NCI-H460 (cell line): ENCODE measurements at regions not wholly inside any gene's neighbourhood (a gene's known extent, or its start where the extent isn't known, plus 50 kb on each side); places are given as distances from the start of the nearest gene placed in this dataset.

Experiments used
- DNase-seq: peaks from one replicate; pipeline ENCODE4 v3.0.0-alpha.2; 2016; ENCODE audit warnings: low read depth; ENCODE audit errors: extremely low read depth

DNA sequence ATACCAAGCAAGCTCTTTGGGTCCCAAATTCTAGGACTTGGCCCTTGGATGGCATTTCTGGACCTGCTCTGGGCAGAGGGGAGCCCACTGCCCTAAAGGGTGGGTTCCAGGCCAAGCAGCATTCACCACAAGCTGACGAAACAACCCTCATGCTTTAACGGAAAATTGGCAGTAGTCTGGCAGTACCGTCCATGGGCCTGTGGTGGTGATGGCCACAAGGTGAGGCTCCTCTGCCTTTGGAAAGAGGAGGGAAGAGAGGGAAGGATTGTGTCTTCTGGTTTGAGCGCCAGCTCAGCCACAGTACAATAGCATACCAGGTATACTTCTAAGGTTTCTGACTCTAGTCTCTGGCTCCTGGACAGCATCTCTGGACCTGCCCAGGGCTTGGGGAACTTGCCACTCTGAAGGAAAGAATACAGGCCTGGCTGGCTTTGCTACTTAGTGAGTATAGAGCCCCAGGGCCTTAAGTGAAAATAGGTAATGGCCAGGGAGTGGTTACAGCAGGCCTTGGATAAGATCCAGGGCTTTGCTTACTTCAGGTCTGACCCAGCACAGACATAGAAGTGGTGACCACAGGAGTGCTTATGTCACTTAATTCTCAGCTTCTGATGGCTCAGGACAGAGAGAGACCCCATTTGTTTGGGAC, 595.5 kb downstream of the LMO7 start:
- no peak for DNase-seq

DNA sequence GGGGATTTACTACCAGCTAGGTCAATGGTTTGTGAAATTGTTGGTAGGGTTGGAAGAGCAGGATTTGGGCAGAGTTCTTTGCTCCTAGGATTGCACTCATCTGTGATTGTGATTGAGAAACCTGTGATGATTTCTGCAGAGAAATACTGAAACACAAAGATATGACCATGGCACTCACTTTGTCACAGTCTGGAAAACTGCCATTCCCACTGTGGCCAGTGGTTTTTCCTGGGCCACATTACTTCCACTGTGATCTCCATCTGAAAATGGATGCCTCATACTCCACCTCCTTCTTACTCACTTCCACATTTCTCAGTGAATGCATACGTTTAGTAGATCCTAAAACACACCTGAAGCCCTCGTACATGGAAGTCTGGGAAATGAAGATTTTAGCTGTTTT, 593.2 kb downstream of the LMO7 start:
- no peak for DNase-seq

DNA sequence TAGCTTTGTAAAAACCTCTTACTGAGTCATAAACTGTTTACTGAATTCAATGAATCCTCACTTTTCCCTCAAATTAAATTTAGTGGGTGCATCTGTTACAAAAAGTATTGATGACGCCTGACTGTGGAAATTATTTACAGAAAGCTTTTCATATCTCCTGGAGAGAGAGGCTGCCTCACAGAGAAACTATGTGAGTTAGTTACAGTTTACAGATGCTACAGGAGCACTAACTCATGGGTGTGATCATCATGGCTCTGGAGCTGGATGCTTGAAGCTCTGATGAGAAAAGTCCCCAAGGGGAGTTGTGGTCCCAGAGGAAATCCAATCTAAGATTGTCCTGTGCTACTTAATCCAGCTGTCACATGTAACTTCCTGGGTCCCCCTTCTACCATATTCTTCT, 590.8 kb downstream of the LMO7 start:
- no peak for DNase-seq

DNA sequence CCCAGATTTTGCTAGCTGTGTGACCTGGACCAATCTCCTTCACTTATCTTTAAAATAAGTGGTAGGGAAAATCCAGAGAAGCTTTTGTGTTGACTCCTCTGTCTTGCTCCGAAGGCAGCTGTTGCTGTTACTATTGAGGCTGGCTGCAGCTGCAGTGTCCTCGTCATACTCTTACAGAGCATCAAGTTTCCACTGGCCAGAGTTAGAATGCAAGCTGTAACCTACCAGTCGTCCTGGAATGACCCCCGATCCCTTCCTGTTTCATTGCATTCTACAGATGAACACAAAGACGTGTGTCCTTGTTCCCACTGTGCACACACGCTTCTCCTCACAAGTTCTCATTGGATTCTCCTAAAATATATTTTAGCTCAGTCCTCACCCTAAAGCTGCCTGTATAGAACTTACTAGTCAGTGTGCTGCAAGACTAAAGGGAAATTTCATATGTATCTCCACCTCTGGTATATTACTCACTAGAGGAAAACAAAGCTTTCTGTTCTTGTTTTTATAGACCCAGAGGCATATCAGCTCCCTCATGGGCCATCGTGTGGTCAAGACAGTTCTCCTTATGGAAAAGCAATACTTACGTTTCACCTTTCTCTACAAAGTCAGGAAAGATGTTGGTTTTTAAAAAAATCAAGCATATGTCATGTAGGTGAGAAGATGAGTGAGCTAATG, 589.8 kb downstream of the LMO7 start:
- no peak for DNase-seq

DNA sequence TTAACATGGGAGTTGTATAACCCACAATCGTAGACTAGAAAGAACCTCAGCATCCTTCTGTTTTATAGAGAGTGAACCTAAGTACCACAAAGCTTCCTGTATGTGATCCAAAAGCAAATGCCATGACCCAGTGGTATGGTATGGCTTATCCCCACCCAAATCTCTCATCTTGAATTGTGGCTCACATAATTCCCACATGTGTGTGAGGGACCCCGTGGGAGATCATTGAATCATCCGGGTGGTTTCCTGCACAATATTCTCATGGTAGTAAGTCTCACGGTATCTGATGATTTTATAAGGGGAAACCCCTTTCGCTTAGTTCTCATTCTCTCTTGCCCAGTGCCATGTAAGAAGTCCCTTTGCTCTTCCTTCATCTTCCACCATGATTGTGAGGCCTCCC, 587.9 kb downstream of the LMO7 start:
- DNase-seq: no peak

DNA sequence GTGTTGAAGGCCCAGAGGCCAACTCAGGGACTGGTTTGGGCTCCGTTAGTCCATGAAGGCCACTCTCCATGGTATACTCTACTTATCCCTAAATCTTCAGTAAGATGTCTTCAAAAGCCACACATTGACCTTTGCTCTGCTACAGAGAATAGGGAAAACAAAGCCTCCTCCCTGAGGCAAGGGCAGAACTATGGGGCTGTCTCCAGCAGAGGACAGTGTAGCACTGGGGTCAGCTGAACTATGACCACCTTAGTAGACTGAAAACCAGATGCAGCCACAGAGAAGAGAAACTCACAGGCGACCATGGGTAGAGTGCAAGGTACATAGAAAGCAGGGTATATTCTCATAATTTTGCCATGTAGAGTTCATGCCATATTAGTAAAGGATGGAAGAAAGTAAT, 587.4 kb downstream of the LMO7 start:
- DNase-seq: no peak

DNA sequence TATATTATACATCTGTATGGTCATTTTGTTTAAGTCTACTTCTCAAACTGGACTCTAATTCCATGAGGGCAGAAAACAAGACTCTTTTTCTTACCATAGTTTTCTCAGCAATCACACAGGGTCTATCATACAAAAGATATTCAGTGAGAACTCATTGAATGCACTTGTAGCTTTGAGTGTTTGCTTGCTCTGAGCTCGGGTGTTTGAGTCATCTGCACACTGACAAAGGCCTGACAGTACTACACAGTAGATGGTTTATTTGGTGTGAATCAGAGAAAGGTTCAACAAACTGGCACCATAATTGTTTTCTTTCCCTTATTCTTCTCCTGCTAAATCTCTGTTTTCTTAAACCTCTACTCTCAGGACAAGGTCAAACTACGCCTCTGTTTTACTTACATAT, 586.4 kb downstream of the LMO7 start:
- no peak for DNase-seq

DNA sequence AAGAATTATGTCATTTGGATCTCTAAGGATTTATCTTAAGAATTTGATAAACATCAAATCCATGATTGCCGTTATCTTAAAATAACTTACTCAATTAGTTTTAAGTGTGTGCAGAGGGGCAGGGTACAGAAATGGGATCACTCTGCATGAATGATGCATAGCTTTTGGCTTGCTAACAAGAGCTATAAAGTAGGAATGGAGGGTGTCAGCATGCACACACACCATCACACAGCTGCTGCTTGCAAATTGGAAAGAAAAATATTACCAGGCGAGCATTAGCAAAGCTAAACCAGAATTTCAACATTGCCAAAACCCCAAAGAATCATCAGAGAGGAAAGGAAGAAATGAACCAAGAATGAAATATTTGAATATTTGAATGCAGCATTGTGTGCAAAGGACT, 580.6 kb downstream of the LMO7 start:
- DNase-seq: no peak

DNA sequence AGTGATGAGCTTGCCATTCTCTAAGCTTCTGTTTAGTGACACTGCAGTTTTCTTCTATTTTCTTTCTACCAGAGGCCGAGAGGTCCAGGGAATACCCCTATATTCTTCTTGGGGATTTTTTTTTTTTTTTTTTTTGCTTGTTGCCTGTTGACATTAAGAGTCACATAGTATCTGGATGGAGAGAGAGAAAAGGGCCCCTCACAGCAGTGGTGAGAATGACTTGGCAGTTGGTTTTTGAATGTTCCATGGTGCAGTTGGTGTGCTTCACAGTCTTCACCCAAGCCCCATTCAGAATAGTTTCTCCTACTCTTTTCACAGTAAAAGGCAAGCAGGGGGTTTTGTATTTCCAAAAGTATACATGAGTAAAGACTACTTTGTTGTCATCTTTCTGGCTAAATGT, 577.9 kb downstream of the LMO7 start:
- no peak for DNase-seq

DNA sequence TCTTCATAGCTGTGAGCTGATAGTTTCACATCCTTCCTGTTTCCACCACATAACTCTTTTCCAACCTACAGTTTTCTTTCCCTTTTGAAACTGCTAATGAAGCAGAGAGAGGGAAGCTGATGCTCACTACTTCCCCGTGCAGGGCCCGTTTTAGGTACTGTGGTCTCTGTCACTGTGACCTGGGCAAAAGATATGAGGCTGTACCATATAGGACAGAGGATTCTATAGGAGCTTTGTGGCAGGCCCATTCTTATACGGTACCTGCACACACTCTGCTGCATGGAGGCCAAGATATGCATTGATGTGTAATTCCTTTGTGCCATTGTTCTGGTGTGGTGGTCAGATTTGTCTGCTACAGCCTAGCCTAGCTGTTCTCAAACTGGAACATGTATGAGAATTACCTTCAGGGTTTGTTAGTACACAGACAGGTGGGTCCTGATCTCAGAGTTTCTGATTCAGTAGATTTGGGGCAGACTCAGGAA, 577.3 kb downstream of the LMO7 start:
- no peak for DNase-seq

DNA sequence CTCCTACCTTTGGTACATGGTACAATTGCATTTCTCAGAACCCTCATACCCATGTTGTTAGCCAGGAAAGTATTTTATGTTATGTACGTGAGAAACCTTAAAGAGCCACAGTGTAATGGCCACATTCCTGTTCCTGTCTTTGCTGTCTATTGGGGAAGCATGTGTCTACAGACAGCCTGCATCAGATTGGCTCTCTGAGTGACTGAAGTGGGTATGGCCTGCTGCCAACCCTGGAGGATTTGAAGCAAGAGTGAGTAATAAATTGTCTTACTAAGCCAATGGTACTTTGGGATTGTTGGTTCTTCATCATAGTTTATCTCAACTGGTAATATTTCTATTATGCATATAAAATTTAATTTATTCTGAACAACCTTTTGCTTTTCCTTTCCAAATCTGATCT, 574.1 kb downstream of the LMO7 start:
- DNase-seq: no peak

DNA sequence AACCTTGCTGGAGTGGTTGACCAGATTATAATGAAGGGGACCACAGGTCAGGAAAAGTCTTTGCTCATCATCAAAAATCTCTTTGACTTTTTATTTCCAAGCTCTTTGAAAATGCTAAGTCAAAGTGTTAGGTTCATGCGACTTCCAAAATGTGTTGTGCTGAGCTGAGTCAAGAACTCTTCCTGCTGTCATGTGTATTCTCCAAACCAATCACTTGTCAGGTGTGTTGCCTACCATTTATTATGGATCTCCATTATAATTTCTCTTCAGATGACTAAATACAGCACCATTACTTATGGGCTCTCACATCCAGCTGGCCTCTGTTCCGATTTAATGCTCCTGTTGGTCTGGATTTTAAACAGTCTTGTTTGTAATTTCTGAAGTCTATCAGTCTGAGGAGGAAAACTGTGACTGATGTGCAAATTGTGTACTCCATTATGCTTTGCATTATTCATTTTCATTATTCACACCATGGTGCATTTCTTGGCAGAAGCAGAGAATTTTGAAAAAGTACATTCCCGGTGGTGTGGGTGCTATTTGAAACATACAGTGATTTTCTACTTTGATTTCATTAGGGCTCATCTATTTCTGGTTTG, 562.5 kb downstream of the LMO7 start:
- no peak for DNase-seq

DNA sequence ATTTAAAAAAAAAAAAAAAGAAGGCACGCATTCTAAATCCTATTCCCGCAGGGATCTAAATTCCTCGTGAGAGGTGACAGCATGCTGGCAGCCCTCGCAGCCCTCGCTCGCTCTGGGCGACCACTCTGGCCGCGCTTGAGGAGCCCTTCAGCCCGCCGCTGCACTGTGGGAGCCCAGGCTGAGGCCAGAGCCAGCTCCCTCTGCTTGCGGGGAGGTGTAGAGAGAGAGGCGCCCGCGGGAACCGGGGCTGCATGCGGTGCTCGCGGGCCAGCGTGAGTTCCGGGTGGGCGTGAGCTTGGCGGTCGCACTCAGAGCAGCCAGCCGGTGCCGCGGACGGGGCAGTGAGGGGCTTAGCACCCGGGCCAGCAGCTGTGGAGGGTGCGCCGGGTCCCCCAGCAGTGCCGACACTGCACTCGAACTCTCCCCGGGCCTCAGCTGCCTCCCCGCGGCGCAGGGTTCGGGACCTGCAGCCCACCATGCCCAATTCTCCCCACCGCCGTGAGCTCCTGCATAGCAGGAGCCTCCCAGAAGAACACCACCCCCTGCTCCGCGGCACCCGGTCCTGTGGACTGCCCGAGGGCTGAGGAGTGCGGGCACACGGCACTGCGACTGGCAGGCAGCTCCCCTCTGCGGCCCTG, 553.9 kb downstream of the LMO7 start:
- DNase-seq: no peak

DNA sequence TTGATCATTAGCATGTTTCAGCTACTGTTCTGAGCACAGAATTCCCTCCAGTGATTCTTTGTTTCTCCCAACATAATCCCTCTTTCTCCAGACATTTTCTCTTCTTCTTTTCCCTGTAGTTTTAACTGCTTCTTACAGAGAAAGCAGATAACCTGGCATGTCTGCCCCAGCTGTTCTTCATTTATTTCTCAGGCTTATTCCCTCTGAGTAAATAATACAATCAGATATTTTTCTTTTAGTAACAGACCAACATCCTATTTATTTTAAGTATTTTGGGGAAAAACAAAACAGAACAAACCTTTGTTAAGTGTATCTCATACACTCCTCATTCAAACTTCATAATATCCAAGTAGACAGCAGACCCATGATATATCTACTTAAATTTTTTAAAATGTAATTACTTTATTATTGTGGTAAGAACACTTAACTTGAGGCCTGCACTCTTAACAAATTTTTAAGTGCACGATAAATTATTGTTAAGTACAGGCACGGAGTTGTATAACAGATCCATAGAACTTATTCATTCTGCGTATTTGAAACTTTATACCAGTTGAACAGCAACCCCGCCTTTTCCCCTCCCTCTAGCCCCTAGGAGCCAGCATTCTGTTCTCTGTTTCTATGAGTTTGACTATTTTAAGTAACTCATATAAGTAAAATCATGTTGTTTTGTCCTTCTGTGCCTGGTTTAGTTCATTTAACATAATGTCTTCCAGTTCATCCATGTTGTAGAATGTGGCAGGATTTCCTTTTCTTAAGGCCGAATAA, 540.0 kb downstream of the LMO7 start:
- no peak for DNase-seq

DNA sequence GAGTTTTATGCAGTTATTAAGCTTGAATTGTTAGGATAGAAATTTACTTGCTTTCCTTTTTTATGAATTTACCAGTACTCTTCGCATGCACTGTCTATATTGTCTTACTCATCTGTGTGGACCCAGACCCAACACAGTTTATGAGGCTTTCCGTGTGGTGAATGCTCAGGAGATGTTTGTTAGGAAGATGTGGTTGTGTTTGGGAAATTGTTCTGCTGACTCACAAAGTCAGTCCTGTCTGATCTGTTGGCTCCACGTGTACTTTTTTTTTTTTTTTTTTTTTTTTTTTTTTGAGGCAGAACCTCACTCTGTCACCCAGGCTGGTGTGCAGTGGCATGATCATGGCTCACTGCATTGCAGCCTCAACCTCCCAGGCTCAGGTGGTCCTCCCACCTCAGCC, 532.5 kb downstream of the LMO7 start:
- DNase-seq: no peak

DNA sequence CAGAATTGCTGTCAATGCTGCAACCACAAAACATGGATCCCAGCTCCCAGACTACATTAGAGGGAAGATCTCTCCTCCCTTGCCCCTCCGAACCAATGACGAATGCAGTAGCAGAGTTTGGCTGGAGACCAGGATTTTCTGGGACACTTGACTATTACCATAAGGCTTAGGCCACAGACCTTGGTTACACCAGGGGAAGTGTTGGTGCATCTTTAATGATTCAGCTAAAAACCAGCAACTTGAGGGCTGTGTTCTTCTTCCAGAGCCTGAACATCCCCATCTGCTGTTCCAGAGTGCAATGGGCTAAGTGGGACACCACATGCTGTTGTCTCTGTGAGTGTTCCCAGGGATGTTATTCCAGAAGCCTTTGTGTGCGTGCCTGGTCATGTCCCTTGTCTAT, 528.2 kb downstream of the LMO7 start:
- DNase-seq: no peak

DNA sequence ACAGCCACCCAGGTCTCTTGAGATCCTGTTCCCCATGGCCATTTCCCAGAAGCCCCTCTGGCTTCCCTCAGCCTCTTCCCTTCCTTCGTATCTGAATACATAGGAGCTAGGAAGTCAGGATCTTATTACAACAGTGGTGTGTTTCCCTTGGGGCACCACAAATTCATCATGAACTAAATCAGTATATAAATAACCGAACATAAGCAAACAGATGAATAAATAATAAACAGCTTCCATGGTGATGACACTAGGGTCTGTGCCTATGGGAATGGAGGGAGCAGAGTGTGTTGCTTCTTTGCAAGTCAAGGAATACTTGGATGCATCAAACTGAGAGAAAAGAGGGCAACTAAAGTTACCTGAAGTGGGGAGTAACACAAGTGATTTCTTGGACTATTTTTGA, 527.6 kb downstream of the LMO7 start:
- no peak for DNase-seq

DNA sequence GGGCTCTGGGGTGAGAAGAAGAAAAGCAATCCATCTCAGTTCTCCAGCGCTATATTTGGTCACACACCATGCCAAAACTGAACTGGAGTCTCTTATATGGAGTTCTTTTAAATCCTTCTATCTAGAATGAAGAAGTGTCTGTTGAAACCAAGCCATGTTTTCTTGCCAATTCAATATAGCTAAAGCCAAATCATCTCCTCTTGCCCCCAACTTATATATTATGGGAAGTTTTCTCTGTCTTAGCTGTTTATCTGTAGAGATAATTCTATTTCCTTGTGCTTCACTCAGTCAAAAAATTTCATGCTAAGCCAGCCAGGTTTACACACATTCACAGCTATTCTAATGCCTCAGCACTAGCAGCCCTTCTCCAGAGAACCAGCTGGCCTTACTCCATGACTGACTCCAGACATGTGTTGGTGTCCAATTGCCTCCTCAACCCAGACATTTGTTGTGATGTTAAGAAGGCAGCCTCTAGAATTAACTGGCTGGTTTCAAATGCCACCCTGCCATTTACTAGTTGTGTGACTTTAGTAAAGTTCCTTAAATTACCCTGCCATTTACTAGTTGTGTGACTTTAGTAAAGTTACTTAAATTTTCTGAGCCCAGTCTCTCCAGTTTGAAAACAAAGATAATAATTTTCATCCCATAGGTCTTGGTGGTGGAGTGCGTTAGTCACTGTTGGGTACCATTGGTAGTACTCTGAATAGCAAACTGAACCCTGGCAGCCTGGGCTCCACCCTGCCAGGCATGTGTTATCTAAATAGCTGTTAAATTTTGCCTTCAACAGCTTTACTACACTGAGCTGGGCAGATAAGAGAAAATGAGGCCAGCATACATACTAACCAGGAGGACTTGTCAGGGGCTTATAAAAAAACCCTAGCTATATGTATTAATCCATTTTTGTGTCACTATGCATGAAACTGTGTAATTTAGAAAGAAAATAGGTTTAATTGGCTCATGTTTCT, 525.1 kb downstream of the LMO7 start:
- DNase-seq: no peak

DNA sequence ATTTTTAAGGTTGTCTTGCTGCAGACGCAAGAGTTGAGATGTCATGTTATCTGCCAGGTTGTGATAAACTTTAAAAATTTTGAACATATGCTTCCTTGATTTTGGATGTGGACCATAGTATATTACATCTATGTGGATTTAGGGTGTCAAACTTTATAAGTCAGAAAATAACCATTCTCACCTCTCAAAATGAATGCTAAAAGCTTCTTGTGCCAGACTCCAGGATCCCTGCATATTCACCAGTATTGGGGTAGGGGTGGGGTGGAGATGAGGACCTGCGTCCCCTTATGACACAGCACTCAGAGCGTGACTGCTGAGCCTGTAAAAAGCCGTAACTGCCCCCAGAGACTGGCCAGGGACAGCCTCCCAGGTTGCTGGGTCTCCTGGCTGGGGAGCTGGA, 524.4 kb downstream of the LMO7 start:
- DNase-seq: no peak

DNA sequence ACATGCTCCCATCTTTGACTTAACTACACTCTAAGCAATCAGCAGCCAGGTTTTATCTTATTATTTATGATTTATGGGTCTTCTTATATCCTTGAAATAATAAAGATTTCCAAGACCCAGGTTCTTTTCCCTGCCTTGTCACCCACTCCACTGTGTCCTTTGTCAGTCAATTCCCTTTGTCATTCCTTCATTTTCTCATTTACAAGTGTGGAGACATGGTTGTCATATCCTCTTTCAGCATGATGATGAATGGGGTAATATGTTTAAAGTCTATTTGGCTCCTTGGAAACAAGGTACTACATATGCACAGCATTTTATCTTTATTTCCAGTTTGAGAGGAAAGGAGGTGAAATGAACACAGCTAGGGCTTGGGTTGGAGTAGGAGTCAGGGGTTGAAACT, 521.8 kb downstream of the LMO7 start:
- DNase-seq: no peak
